HepG2 (cell line): ENCODE measurements at regions not wholly inside any gene's neighbourhood (a gene's known extent, or its start where the extent isn't known, plus 50 kb on each side); places are given as distances from the start of the nearest gene placed in this dataset.

Experiments
- ATAC-seq: fragments of 200-7000 bp; cut with Tn5 transposase; 3 replicates; pipeline ENCODE4 v1.9.1; 2020; ENCODE audit warnings: mild to moderate bottlenecking, moderate library complexity
- BruUV-seq: library from RNA; stranded (reverse); fragments of 400-500 nt; replicated peaks from 2 replicates; lab custom pipeline; 2021; lab: Mats Ljungman, UMichigan
- CTCF ChIA-PET: fragments of 300-600 bp; formaldehyde crosslinking; extraction: SDS; loops from one replicate; lab custom pipeline; 2021; ENCODE audit warnings: low total read pairs, inconsistent platforms, low intra/inter-chr PET ratio; lab: Yijun Ruan, JAX
- POLR2A ChIA-PET: fragments of 350-600 bp; sonication (Branson Sonifier 250); formaldehyde crosslinking; loops from one replicate; lab custom pipeline; 2020; ENCODE audit warnings: antibody characterized with exemption, inconsistent platforms; lab: Yijun Ruan, JAX
- DNase-seq: peaks from one replicate; pipeline ENCODE4 v3.0.0-alpha.2; 2015; ENCODE audit warnings: low spot score
- FAIRE-seq: peaks from 3 replicates; lab custom pipeline; 2011; peaks lifted over from hg19 to GRCh38; lab: Jason Lieb, UNC
- H2AFZ ChIP-seq: one replicate; pipeline ENCODE4 v1.6.1; 2011; ENCODE audit warnings: low read length, inconsistent platforms
- H3K27ac ChIP-seq: fragments of 300-600 bp; 3 replicates; pipeline ENCODE4 v1.8.0; 2011; ENCODE audit warnings: mixed run types, mild to moderate bottlenecking, mixed read lengths, low read length, inconsistent platforms; ENCODE audit not compliant: insufficient read depth; ENCODE audit errors: extremely low read length
- H3K27me3 ChIP-seq, 2 experiments: fragments of 200-600 bp in 1 of 2; 2 replicates in 1 of 2; 3 replicates in 1 of 2; pipeline versions ENCODE4 v1.6.0 to v1.8.0; 2011; ENCODE audit warnings: low read length in 2 of 2, mild to moderate bottlenecking in 2 of 2, moderate library complexity in 2 of 2, inconsistent platforms in 1 of 2; ENCODE audit not compliant: insufficient read depth in 2 of 2, control insufficient read depth in 1 of 2
- H3K36me3 ChIP-seq, 2 experiments: fragments of 200-600 bp in 1 of 2; replicated peaks in 1 of 2; 2 replicates in 1 of 2; 3 replicates in 1 of 2; pipeline versions ENCODE4 v1.5.1 to v1.8.0; 2011; ENCODE audit warnings: low read length in 2 of 2, inconsistent platforms in 1 of 2; ENCODE audit not compliant: insufficient read depth in 2 of 2, control insufficient read depth in 1 of 2
- H3K4me1 ChIP-seq: 2 replicates; pipeline ENCODE4 v1.5.1; 2012; ENCODE audit warnings: low read length, inconsistent platforms; ENCODE audit not compliant: insufficient read depth
- H3K4me2 ChIP-seq: 2 replicates; pipeline ENCODE4 v1.6.0; 2011; ENCODE audit warnings: low read depth, low read length, inconsistent platforms
- H3K4me3 ChIP-seq, 3 experiments: fragments of 200-600 bp in 1 of 3; sonication (generic), shearing (Covaris generic) in 1 of 3; replicated peaks in 1 of 3; 2 replicates each; pipeline ENCODE4 v1.5.1; 2011 to 2016; ENCODE audit warnings: low read length in 3 of 3, inconsistent platforms in 2 of 3, low read depth in 2 of 3, mild to moderate bottlenecking in 2 of 3, control low read depth in 1 of 3, mixed read lengths in 1 of 3; ENCODE audit not compliant: insufficient read depth in 1 of 3
- H3K79me2 ChIP-seq: one replicate; pipeline ENCODE4 v1.6.1; 2011; ENCODE audit warnings: low read length, inconsistent platforms; ENCODE audit not compliant: insufficient read depth
- H3K9ac ChIP-seq: 2 replicates; pipeline ENCODE4 v1.6.0; 2011; ENCODE audit warnings: mild to moderate bottlenecking, low read depth, low read length, inconsistent platforms; ENCODE audit not compliant: insufficient read depth
- H3K9me3 ChIP-seq: 2 replicates; pipeline ENCODE4 v1.5.1; 2012; ENCODE audit warnings: mild to moderate bottlenecking, low read length
- H4K20me1 ChIP-seq: 2 replicates; pipeline ENCODE4 v1.6.0; 2011; ENCODE audit warnings: inconsistent platforms, mild to moderate bottlenecking, low read length, moderate library complexity; ENCODE audit not compliant: insufficient read depth
- BORCS8-MEF2B ChIP-seq: sonication (generic); formaldehyde crosslinking; IDR thresholded peaks from 2 replicates; pipeline ENCODE4 v1.8.0; 2022; ENCODE audit warnings: mild to moderate bottlenecking, missing genetic modification reagents
- BRD4 ChIP-seq: sonication (generic); formaldehyde crosslinking; IDR thresholded peaks from 2 replicates; pipeline ENCODE4 v1.4.0; 2020; ENCODE audit warnings: missing genetic modification reagents
- DNMT3B ChIP-seq: conservative IDR thresholded peaks from 2 replicates; pipeline ENCODE4 v1.6.1; 2016; ENCODE audit warnings: missing biosample characterization, control low read depth
- FOSL2 ChIP-seq: sonication (generic); formaldehyde crosslinking; IDR thresholded peaks from 2 replicates; pipeline ENCODE4 v1.4.0; 2020; ENCODE audit warnings: missing genetic modification reagents
- HMGA1 ChIP-seq: sonication (generic); formaldehyde crosslinking; conservative IDR thresholded peaks from 2 replicates; pipeline ENCODE4 v1.4.0; 2020; ENCODE audit warnings: missing genetic modification reagents
- HOXA9 ChIP-seq: sonication (generic); formaldehyde crosslinking; IDR thresholded peaks from 2 replicates; pipeline ENCODE4 v1.8.1; 2022; ENCODE audit warnings: missing genetic modification reagents, mild to moderate bottlenecking, moderate library complexity, borderline replicate concordance
- ISL2 ChIP-seq: sonication (generic); formaldehyde crosslinking; IDR thresholded peaks from 2 replicates; pipeline ENCODE4 v1.5.0; 2020; ENCODE audit warnings: missing genetic modification reagents
- MTERF4 ChIP-seq: sonication (generic); formaldehyde crosslinking; IDR thresholded peaks from 2 replicates; pipeline ENCODE4 v1.8.0; 2023; ENCODE audit warnings: mild to moderate bottlenecking, missing genetic modification reagents
- NCOA1 ChIP-seq: sonication (generic); formaldehyde crosslinking; IDR thresholded peaks from 2 replicates; pipeline ENCODE4 v1.9.0; 2021; ENCODE audit warnings: missing genetic modification reagents
- REPIN1 ChIP-seq: sonication (generic); formaldehyde crosslinking; IDR thresholded peaks from 2 replicates; pipeline ENCODE4 v1.8.0; 2022; ENCODE audit warnings: missing genetic modification reagents, low read depth, mild to moderate bottlenecking, borderline replicate concordance
- SAFB2 ChIP-seq: sonication (generic); formaldehyde crosslinking; IDR thresholded peaks from 2 replicates; pipeline ENCODE4 v1.5.1; 2020; ENCODE audit warnings: missing genetic modification reagents, low read depth, mild to moderate bottlenecking, borderline replicate concordance
- ZFP36L1 ChIP-seq: sonication (generic); formaldehyde crosslinking; IDR thresholded peaks from 2 replicates; pipeline ENCODE4 v1.8.0; 2022; ENCODE audit warnings: mild to moderate bottlenecking, missing genetic modification reagents, moderate library complexity
- ZNF101 ChIP-seq: sonication (generic); formaldehyde crosslinking; IDR thresholded peaks from 2 replicates; pipeline ENCODE4 v1.4.0; 2020; ENCODE audit warnings: mild to moderate bottlenecking, low read depth, missing genetic modification reagents, borderline replicate concordance
- ZNF12 ChIP-seq: sonication (generic); formaldehyde crosslinking; IDR thresholded peaks from 2 replicates; pipeline ENCODE4 v1.5.0; 2020; ENCODE audit warnings: missing genetic modification reagents
- ZNF136 ChIP-seq: sonication (generic); formaldehyde crosslinking; IDR thresholded peaks from 2 replicates; pipeline ENCODE4 v1.8.1; 2022; ENCODE audit warnings: low read depth, mild to moderate bottlenecking, moderate library complexity, missing genetic modification reagents
- WGBS: methylation state at CpG from one replicate; pipeline ENCODE4 v1.1.6; 2017; ENCODE audit warnings: low lambda C conversion rate; 5-methylcytosine and 5-hydroxymethylcytosine counted together
- in situ Hi-C: cut with HindIII; loops from 2 replicates; pipeline ENCODE4 v1.10.0; 2017; ENCODE audit warnings: low pct_unique_long_range_greater_than_20kb; ENCODE audit not compliant: extremely low pct_ligation_motif_present
- intact Hi-C: fragments of 100-400 bp; cut with micrococcal nuclease; formaldehyde crosslinking; loops from one replicate; pipeline ENCODE4 v1.10.0; 2022; ENCODE audit not compliant: unreplicated experiment

- TF ChIP-seq HOXA9 (CRISPR knock-in tag) (no peak), MTERF4 (CRISPR knock-in tag) (no peak), NCOA1 (CRISPR knock-in tag) (no peak), REPIN1 (no peak), ZNF12 (CRISPR knock-in tag) (no peak), BRD4 (no peak), HMGA1 (CRISPR knock-in tag) (no peak), DNMT3B (CRISPR knock-in tag) (no peak), ZFP36L1 (no peak), SAFB2 (CRISPR knock-in tag) (no peak), ISL2 (no peak), FOSL2 (CRISPR knock-in tag) (no peak), ZNF101 (CRISPR knock-in tag) (no peak), ZNF136 (CRISPR knock-in tag) (no peak), BORCS8-MEF2B (CRISPR knock-in tag) (no peak)
- TF ChIP-seq, all 625 proteins: peak for 0
- DNase-seq (no peak), ATAC-seq (no peak), FAIRE-seq (no peak)
- no peaks in the 10 kb centered on the region for H3K9me3 ChIP-seq
- ChIA-PET POLR2A (no interaction called here), CTCF (no interaction called here)
- in situ Hi-C loops: no loop called here
- H3K27ac ChIP-seq: no peak overlapping the region
- no peaks in the 10 kb centered on the region for H3K79me2 ChIP-seq
- no peaks in the 10 kb centered on the region for H4K20me1 ChIP-seq
- H3K9ac ChIP-seq: no peak overlapping the region
- 39% methylated on average over 2 of the region's 2 CpGs for WGBS
- intact Hi-C loops: no loop called here
- no peaks in the 10 kb centered on the region for H3K4me1 ChIP-seq
- H3K27me3 ChIP-seq: no peaks in the 10 kb centered on the region
- no TSS peak for BruUV-seq
- no peaks in the 10 kb centered on the region for H3K36me3 ChIP-seq
- no peak overlapping the region for H2AFZ ChIP-seq
- H3K4me2 ChIP-seq: no peak overlapping the region
- H3K4me3 ChIP-seq: no peak overlapping the region
Measured at GRCh38 chr4:81903212-81903611, 431.5 kb upstream of the RASGEF1B start.
